ENCODE measurements at regions not wholly inside any gene's neighbourhood (a gene's known extent, or its start where the extent isn't known, plus 50 kb on each side); places are given as distances from the start of the nearest gene placed in this dataset.

DNA sequence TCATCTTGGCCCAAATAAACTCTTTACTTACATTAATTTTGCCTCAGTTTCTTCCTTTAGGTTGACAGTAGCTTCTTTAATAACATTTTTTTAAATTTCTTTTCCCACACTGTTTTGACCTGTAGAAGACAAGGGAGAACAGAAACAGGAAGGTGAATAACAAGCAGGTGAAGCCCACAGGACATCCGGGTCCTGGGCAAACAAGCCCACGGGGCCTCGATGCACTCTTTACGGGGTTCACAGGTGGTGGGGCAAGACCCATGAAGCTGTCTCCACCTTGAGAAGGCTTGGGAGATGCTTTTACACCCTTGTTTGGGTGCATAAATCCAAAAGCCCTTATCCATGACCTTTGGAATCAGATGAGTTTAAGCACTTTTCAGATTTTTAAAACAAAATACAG, 301.0 kb upstream of the MGAT5 start:
- Histone ChIP-seq H3K4me1 (ENCODE audit: insufficient read depth, low read length, severe bottlenecking) (peaks cover 16% of the 10 kb centered on the region), H3K9me2 (ENCODE audit: low read depth, low read length) (no peaks in the 10 kb centered on the region), H2AFZ (ENCODE audit: low read length) (no peak overlapping the region), H3K36me3 (ENCODE audit: insufficient read depth, low read length) (no peaks in the 10 kb centered on the region), H3K4me3 (ENCODE audit: low read depth, low read length, poor library complexity, severe bottlenecking) (no peak overlapping the region), H3K4me2 (ENCODE audit: low read length) (no peak overlapping the region), H3K79me2 (ENCODE audit: insufficient read depth, low read length) (no peaks in the 10 kb centered on the region), H3F3A (ENCODE audit: insufficient read depth, low read length) (no peaks in the 10 kb centered on the region), H4K20me1 (ENCODE audit: insufficient read depth, low read length) (no peaks in the 10 kb centered on the region), H3K27me3 (ENCODE audit: insufficient read depth, low read length) (no peaks in the 10 kb centered on the region), H3K9me3 (ENCODE audit: low read length) (no peaks in the 10 kb centered on the region), H3K9ac (ENCODE audit: low read length) (no peak overlapping the region), H3K27ac (ENCODE audit: low read depth, low read length, poor library complexity, severe bottlenecking) (no peak overlapping the region)
- TF ChIP-seq, protein P1, sequence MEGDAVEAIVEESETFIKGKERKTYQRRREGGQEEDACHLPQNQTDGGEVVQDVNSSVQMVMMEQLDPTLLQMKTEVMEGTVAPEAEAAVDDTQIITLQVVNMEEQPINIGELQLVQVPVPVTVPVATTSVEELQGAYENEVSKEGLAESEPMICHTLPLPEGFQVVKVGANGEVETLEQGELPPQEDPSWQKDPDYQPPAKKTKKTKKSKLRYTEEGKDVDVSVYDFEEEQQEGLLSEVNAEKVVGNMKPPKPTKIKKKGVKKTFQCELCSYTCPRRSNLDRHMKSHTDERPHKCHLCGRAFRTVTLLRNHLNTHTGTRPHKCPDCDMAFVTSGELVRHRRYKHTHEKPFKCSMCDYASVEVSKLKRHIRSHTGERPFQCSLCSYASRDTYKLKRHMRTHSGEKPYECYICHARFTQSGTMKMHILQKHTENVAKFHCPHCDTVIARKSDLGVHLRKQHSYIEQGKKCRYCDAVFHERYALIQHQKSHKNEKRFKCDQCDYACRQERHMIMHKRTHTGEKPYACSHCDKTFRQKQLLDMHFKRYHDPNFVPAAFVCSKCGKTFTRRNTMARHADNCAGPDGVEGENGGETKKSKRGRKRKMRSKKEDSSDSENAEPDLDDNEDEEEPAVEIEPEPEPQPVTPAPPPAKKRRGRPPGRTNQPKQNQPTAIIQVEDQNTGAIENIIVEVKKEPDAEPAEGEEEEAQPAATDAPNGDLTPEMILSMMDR (IDR thresholded peaks at IDR 0.05; ENCODE audit: low read length) = no peak
- no peak for TF ChIP-seq EZH2 (IDR thresholded peaks at IDR 0.05; ENCODE audit: borderline replicate concordance, low read length)

DNA sequence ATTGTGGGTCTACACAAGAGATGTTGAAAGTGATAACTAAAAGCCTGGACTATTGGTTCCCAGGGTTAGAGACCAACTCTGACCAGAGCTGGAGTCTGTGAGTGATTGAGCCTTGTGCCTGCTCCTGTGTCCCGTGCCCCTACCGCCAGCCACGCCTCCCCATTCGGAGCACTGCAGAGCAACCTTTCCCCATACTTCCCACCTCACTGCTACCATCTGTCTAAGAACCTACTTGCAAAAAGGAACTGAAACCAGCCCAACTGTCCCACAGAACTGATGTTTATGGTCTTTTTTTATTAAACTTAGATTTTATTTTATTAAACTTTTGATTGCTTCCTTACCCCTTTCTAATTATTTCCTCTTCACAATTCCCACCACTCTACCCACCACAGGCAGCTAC, 300.3 kb upstream of the MGAT5 start:
- TF ChIP-seq, protein P1 (IDR thresholded peaks at IDR 0.05; ENCODE audit: low read length) = no peak
- TF ChIP-seq EZH2 (IDR thresholded peaks at IDR 0.05; ENCODE audit: borderline replicate concordance, low read length) = no peak
- no peaks in the 10 kb centered on the region for H3K9me2 ChIP-seq (ENCODE audit: low read depth, low read length)
- no peak overlapping the region for H3K4me2 ChIP-seq (ENCODE audit: low read length)
- H3K27me3 ChIP-seq (ENCODE audit: insufficient read depth, low read length) = no peaks in the 10 kb centered on the region
- no peaks in the 10 kb centered on the region for H3K9me3 ChIP-seq (ENCODE audit: low read length)
- H3K9ac ChIP-seq (ENCODE audit: low read length) = no peak overlapping the region
- H2AFZ ChIP-seq (ENCODE audit: low read length) = no peak overlapping the region
- H3K4me3 ChIP-seq (ENCODE audit: low read depth, low read length, poor library complexity, severe bottlenecking) = no peak overlapping the region
- H3K27ac ChIP-seq (ENCODE audit: low read depth, low read length, poor library complexity, severe bottlenecking) = no peak overlapping the region
- no peaks in the 10 kb centered on the region for H3F3A ChIP-seq (ENCODE audit: insufficient read depth, low read length)
- no peaks in the 10 kb centered on the region for H4K20me1 ChIP-seq (ENCODE audit: insufficient read depth, low read length)
- peaks cover 16% of the 10 kb centered on the region for H3K4me1 ChIP-seq (ENCODE audit: insufficient read depth, low read length, severe bottlenecking)
- H3K79me2 ChIP-seq (ENCODE audit: insufficient read depth, low read length) = no peaks in the 10 kb centered on the region
- H3K36me3 ChIP-seq (ENCODE audit: insufficient read depth, low read length) = no peaks in the 10 kb centered on the region

DNA sequence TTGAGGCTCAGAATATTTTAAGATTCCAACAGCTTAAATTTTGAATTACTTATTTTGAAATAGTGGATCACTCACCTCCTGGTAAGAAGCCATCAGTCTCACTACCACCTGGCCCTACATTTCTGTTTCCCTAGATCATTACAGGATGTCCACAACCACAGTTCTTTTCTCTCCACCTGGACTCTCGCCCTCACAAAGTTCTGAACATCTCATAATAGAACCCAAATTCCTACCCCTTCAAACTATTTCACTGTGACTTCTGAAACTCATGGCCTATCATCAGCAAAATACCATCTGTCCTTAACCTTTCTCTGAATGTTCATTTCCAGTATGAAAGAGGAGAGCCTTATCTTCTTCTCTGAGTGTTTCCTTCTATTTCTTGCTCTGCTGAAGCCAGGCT, 299.2 kb upstream of the MGAT5 start:
- Histone ChIP-seq H3K4me1 (ENCODE audit: insufficient read depth, low read length, severe bottlenecking) (peaks cover 16% of the 10 kb centered on the region), H3K79me2 (ENCODE audit: insufficient read depth, low read length) (no peaks in the 10 kb centered on the region), H4K20me1 (ENCODE audit: insufficient read depth, low read length) (no peaks in the 10 kb centered on the region), H3K27ac (ENCODE audit: low read depth, low read length, poor library complexity, severe bottlenecking) (no peak overlapping the region), H3K9ac (ENCODE audit: low read length) (no peak overlapping the region), H3K27me3 (ENCODE audit: insufficient read depth, low read length) (no peaks in the 10 kb centered on the region), H3K36me3 (ENCODE audit: insufficient read depth, low read length) (no peaks in the 10 kb centered on the region), H3K9me2 (ENCODE audit: low read depth, low read length) (no peaks in the 10 kb centered on the region), H2AFZ (ENCODE audit: low read length) (no peak overlapping the region), H3K9me3 (ENCODE audit: low read length) (no peaks in the 10 kb centered on the region), H3F3A (ENCODE audit: insufficient read depth, low read length) (no peaks in the 10 kb centered on the region), H3K4me2 (ENCODE audit: low read length) (no peak overlapping the region), H3K4me3 (ENCODE audit: low read depth, low read length, poor library complexity, severe bottlenecking) (no peak overlapping the region)
- TF ChIP-seq EZH2 (IDR thresholded peaks at IDR 0.05; ENCODE audit: borderline replicate concordance, low read length) = no peak
- TF ChIP-seq, protein P1 (IDR thresholded peaks at IDR 0.05; ENCODE audit: low read length) = no peak
